ENCODE measurements at regions not wholly inside any gene's neighbourhood (a gene's known extent, or its start where the extent isn't known, plus 50 kb on each side); places are given as distances from the start of the nearest gene placed in this dataset.

GRCh38 chr3:13164893-13165492 is 91.8 kb upstream of the IQSEC1 start:
- TF ChIP-seq POLR2A (IDR thresholded peaks at IDR 0.05) (no peak), CTCF (IDR thresholded peaks at IDR 0.05) (no peak)

Measured in right lobe of liver (tissue), 4 donors.